Epidermal melanocyte (primary cell): ENCODE measurements at regions not wholly inside any gene's neighbourhood (a gene's known extent, or its start where the extent isn't known, plus 50 kb on each side); places are given as distances from the start of the nearest gene placed in this dataset.

Experiments
- DNase-seq: peaks from one replicate; pipeline ENCODE4 v3.0.0; 2011; ENCODE audit warnings: low spot score; ENCODE audit not compliant: insufficient read length

GRCh38 chr22:27671413-27671935, 130.1 kb downstream of the MN1 start:
- no peak for DNase-seq

- DNase-seq = no peak
Observed at GRCh38 chr22:27672721-27673418, 128.7 kb downstream of the MN1 start.

- DNase-seq = no peak
Observed at GRCh38 chr22:27673839-27674238, 127.7 kb downstream of the MN1 start.

GRCh38 chr22:27674261-27674923, 127.2 kb downstream of the MN1 start:
- DNase-seq = no peak

GRCh38 chr22:27676545-27677213, 124.9 kb downstream of the MN1 start:
- no peak for DNase-seq

GRCh38 chr22:27677905-27678458, 123.6 kb downstream of the MN1 start:
- DNase-seq = no peak

GRCh38 chr22:27679176-27679575, 122.4 kb downstream of the MN1 start:
- no peak for DNase-seq

- DNase-seq = no peak
Observed at GRCh38 chr22:27679693-27680488, 121.7 kb downstream of the MN1 start.

- DNase-seq = no peak
Observed at GRCh38 chr22:27680636-27681035, 120.9 kb downstream of the MN1 start.

GRCh38 chr22:27681037-27681436, 120.5 kb downstream of the MN1 start:
- DNase-seq = no peak

GRCh38 chr22:27682437-27682836, 119.1 kb downstream of the MN1 start:
- DNase-seq = no peak

- no peak for DNase-seq
Observed at GRCh38 chr22:27684901-27685300, 116.7 kb downstream of the MN1 start.

- no peak for DNase-seq
Observed at GRCh38 chr22:27685515-27685914, 116.0 kb downstream of the MN1 start.

- no peak for DNase-seq
Observed at GRCh38 chr22:27685970-27686369, 115.6 kb downstream of the MN1 start.

GRCh38 chr22:27686534-27686933, 115.0 kb downstream of the MN1 start:
- no peak for DNase-seq

GRCh38 chr22:27687984-27688545, 113.5 kb downstream of the MN1 start:
- no peak for DNase-seq

GRCh38 chr22:27689664-27690063, 111.9 kb downstream of the MN1 start:
- no peak for DNase-seq

- DNase-seq = no peak
Observed at GRCh38 chr22:27690599-27690998, 111.0 kb downstream of the MN1 start.

- DNase-seq = no peak
Observed at GRCh38 chr22:27692243-27692642, 109.3 kb downstream of the MN1 start.

GRCh38 chr22:27695925-27696324, 105.6 kb downstream of the MN1 start:
- no peak for DNase-seq

GRCh38 chr22:27697888-27698287, 103.7 kb downstream of the MN1 start:
- no peak for DNase-seq
